CD4-positive, alpha-beta T cell treated with Interleukin-10 for 1 hour (primary cell): ENCODE measurements at regions not wholly inside any gene's neighbourhood (a gene's known extent, or its start where the extent isn't known, plus 50 kb on each side); places are given as distances from the start of the nearest gene placed in this dataset.
"Not testable (repeated sequence)": the region's sequence is repeated elsewhere in the genome, so short reads cannot be mapped to it uniquely, and the experiment has no call there.

ENCODE experiments used
- DNase-seq: peaks from one replicate; pipeline ENCODE4 v3.0.0-alpha.2; 2020

DNA sequence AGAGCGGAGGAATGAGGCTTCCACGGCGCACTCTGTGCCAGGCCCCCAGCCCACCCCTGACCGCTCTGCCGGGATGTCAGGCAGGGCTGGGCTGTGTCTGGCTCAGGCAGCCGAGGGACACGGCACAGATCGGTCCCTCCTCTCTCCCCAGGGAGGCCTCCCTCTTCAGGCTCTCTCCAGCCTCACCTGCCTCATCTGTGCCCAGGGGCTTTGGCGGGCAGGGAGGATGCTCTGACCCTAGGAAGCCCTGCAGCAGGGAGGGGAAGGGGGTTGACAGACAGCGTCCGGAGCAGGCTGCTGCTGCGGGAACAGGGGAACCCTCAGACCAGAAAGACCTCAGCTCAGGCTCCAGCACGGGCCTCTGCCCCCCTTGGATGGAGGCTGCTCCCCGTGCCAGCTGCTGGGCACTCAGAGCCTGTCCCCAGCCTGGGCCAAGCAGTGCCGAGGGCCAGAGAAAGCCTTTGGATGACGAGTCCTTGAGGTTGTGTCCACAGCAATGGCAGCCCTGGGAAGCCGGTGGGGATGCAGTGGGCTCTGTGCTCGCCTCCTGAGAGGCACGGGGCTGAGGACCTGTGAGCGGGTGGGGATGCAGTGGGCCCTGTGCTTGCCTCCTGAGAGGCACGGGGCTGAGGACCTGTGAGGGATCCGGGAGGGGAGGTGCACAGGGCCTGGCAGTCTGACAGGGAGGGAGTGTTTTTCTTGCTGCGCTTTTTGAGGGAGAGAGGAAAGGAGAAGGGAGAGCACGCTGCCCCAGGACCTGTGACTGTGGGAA is 66.9 kb downstream of the FOXL3 start:
- no peak for DNase-seq

DNA sequence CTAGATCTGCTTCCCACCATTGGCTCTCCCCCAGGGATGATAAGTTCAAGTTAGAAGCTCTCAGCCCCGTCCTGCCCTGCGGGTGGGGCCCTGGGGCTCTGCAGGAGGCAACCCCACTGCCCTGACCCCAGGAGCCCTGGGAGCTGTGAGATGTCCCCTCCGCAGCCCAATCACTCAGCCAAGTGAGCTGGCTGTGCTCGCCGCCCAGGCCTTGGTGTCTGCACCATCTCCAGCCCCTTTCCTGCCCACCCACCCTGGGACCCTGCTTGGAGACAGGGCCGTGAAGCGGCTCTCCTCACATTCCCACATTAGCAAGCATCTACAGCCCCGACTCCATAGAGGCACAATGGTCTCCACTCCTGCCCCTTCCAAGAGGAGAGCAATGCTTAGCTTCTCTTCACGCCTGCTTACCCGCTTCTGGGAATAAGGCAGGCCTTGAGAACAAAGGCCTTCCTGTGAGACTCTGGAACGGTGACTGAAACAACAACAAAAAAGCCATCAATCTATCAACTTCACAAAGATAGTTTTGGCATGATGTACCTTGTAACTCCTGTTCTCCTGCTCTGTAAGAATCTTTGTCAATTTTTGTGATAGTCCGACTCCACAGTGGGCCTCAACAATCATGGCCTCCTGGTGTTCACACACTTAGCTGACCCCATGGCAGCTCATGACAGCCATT is 67.7 kb downstream of the FOXL3 start:
- no peak for DNase-seq

GRCh38 chr7:358352-358751 is 68.4 kb downstream of the FOXL3 start:
- DNase-seq = no peak

DNA sequence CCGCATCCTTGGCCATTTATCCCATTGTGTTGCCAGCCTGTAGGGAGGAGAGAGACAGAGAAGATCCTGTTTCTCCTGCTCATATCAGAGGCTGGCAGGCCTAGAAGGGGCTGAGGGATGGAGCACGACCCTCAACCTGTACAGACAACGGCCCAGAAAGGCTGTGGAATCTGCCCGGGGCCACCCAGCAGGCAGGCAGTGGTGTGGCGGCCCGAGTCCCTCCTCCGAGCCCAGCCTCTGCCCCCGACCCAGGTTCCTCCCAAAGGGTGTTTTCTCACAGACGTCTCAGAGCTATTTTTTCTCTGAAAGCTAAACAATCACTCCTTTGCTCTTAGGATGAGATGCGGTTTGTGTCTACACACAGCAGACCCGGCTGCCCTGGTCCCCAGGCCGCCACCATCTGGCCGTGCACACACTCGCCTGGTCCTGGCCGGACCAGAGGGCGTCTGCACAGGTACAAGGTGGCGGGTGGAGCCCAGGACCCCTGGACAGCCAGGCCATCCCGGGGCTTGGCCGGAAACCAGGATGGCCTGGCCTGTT is 69.3 kb downstream of the FOXL3 start:
- DNase-seq = no peak

DNA sequence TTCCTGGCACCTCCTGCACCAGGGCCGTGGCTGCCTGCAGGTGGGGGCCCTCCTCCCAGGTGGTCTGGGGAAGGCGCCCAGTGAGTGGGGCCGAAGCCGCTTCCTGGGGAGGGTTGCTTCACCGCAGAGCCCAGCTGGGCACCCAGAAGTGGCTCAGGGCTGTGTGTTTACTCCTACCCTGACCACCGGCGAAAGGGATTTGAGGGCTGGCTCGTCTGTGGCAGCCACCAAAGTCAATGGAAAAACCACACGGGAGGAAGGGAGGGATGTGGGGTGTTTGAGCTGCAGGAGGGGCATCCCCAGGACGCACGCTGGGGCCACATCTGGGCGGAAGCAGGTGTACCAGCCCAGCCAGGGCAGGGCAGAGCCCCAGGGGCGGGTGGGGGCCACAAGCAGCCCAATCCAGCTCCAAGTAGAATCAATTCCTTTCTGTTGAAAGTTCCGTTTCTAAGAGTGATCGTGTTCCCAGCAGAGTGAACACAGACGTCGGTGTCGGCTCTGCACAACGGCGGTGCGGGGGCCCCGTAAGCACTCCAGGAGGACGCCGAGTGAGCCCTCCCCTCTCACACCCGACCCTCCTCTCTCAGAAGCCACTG is 69.9 kb downstream of the FOXL3 start:
- DNase-seq = no peak

DNA sequence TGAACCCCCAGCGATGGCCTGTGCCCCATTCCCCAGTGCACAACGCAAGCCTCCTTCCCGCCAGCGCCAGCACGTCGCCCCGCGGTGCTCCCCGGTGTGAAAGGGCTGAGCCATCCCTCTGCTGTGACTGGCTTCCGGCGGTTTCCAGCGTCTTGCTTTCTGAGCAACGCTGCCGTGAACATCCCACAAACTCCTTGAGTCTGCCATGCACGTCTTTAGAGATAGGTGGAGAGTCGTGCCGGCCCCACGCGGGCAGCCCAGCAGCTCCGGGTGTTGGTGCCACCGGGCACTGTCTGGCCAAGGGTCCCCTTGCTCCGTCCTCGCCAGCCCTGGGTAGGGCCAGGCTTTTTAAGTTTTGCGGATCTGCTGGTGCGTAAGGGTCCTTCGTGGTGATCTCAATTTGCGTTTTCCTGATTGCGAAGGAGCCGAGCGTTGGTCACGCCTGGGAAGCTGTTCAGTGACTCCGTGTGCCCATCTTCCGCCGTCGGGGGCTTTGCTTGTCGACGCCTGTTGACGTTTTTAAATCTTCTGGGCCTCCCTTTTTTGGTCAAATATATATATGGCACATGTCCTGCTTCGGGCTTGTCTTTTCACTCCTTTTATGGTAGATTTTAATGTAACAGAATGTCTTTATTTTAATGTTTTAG is 70.6 kb downstream of the FOXL3 start:
- peak; percentile 24 for DNase-seq

DNA sequence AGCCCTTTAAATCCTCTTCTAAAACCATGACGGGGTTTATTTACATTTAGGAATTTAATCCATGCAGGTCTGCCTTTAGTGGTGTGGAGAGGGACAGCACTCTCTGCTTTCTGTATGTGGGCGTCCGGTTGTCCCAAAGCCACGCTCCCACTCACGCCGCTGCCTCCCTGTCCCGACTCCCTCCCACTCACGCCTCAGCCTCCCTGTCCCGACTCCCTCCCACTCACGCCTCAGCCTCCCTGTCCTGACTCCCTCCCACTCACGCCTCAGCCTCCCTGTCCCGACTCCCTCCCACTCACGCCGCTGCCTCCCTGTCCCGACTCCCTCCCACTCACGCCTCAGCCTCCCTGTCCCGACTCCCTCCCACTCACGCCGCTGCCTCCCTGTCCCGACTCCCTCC is 71.2 kb downstream of the FOXL3 start:
- not testable (repeated sequence) for DNase-seq

GRCh38 chr7:361680-362401 is 71.9 kb downstream of the FOXL3 start:
- no peak for DNase-seq

DNA sequence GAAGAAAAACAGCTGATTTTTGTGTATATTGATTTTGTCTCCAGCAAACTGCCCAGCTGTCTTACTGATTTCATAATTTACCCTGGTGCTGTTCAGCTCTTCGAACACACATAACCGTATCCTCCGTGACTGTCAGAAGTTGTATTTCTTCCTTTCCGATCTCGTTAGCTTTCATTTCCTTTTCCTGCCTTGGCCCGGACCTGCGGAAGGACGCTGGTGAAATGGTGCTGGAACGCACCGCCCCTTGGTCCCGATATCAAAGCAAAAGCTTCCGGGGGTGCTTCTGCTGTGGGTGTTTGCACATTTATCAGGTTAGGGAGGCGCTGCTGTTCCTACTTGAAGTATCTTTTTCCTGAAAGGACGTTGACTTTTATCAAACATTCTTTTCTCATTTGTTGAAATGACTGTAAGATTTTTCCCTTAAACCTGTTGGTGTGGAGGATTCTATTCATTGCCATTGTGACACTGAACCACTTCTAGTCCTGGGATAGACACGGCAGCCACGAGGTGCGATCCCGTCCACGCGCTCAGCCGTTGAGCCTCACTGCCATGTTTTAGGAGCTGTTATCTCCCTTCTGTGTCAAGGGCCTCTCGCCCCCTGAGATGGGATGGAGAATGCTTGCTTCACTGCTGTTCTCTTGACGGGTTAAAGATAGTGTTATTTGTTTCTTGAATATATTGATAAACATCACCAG is 72.6 kb downstream of the FOXL3 start:
- DNase-seq = peak; percentile 58

- DNase-seq = peak; percentile 41
Observed at GRCh38 chr7:363626-364025, 73.7 kb downstream of the FOXL3 start.

- DNase-seq = no peak
Observed at GRCh38 chr7:364536-364935, 74.6 kb downstream of the FOXL3 start.

DNA sequence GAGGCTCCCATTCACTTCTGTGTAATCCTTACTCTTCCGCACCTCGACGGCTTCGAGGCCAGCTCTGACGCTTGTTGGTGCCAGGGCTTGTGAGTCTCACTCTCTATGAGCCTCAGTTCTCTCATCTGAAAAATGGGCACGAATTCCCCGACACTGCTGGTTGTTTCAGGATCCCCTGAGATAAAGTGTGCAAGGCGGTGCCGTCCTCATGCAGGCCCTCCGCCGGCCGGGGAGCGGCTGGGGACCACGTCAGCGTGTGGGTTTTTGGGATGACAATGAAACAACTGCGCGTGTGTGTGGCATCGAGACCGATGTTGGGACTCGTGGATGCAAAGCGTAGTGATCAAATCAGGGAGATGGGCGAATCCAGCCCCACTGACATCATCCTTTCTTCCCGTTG is 75.6 kb downstream of the FOXL3 start:
- DNase-seq = no peak

DNA sequence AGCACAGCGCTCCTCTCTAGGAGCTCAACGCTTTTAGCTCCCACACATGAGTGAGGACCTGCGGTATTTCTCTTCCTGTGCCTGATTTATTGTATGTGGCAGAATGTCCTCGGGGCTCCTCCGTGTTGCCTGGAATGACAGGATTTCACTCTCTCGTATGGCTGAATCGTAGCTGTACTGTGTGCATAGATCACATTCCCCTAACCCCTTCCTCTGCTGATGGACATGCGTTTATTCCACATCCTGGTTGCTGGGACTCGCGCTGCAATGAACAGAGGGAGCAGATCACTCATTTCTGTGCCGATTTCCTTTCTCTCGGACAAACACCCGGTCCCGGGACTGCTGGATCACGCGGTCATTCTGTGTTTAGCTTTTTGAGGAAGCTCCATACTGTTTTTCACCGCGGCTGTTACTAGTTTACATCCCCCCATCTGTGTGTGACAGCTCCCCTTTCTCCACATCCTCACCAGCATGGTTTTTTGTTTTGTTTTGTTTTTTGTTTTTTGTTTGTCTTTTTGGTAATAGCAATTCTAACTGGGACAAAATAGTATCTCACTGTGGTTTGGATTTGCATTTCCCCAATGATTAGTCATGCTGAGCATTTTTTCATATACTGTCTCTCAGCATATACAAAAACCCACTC is 76.3 kb downstream of the FOXL3 start:
- DNase-seq = no peak

DNA sequence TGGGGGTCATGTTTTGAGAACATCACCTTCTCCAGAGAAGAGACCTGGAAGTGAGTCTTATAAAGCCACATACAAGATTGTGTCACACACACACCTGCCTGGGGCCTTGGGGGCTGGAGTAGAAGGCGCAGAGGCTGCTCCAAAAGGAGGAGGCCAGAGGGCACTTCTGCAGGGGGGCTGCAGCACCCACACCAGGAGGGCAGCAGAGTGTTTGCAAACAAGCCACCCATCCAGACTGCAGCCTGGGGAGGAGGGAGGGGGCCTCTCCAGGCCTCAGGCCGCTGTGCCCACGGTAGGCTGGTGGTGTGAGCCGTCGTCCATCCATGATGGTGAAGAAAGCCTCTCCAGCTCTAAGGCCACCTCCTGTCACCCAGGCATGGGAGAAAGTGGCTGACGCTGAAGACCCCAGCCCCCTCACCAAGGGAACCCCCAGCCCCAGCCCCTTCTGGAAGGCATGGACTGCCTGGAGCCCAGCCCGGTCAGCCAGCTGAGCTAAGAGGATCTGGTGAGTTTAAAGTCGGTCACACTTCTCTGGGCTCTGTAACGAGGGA is 77.5 kb downstream of the FOXL3 start:
- DNase-seq = no peak

- no peak for DNase-seq
Observed at GRCh38 chr7:368651-369475, 78.9 kb downstream of the FOXL3 start.

- no peak for DNase-seq
Observed at GRCh38 chr7:369476-370258, 79.7 kb downstream of the FOXL3 start.

DNA sequence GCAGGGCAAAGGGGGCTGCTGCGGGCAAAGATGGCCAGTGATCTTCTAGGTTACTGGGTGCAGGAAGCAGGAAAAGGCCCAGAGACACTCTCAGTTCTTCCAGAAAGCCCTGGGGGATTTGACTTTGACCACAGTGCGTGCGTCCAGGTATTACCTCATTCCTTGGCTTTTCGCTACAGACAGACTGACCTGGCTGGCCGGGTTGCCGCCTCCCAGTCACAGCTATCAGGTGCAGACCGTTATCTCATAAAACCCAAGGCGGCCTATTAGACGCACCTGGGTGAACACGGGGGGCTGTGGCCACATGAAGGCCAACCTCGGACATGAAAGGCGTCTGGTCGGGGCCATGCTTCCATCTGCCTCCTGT is 80.3 kb downstream of the FOXL3 start:
- DNase-seq = no peak

DNA sequence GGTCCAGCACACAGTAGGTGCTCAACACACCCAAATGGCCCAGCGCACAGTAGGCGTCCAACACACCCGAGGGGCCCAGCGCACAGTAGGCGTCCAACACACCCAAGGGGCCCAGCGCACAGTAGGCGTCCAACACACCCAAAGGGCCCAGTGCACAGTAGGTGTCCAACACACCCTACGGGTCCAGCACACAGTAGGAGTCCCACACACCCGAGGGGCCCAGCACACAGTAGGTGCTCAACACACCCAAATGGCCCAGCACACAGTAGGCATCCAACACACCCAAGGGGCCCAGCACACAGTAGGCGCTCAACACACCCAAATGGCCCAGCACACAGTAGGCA is 80.8 kb downstream of the FOXL3 start:
- no peak for DNase-seq

DNA sequence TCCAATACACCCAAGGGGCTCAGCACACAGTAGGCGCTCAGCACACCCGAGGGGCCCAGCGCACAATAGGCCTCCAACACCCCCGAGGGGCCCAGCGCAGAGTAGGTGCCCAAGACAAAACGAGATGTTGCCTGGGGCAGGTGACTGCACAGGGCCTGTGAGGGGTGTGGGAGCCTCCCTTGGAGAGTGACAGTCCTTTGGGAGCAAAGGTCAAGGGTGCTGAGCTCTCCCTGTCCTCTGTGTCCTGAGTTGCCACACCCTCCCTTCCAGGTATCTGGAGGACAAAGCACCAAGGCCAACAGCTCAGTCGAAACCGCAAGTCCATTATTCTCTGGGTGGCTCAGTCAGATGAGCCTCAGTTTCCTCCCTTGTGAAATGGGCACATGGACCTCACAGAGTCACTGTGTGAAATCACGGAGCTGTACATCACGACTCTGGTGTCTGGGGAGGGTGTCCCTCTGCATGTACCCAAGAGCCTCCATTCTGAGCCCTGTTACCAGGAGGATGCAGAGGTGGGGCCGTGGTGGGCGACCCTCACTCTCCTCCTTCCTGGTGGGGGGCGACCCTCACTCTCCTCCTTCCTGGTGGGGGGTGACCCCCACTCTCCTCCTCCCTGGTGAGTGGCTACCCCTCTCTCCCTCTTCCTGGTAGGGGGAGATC is 81.3 kb downstream of the FOXL3 start:
- no peak for DNase-seq
